PC-3 (cell line): ENCODE measurements at regions not wholly inside any gene's neighbourhood (a gene's known extent, or its start where the extent isn't known, plus 50 kb on each side); places are given as distances from the start of the nearest gene placed in this dataset.

Experiments used
- ATAC-seq: fragments of 200-7000 bp; cut with Tn5 transposase; 2 replicates; pipeline ENCODE4 v1.9.1; 2020; ENCODE audit warnings: mild to moderate bottlenecking, moderate library complexity
- BruUV-seq: library from RNA; stranded (reverse); fragments of 400-500 nt; replicated peaks from 2 replicates; lab custom pipeline; 2021; lab: Mats Ljungman, UMichigan
- CTCF ChIA-PET: fragments of 300-600 bp; sonication (Branson Sonifier 250); formaldehyde crosslinking; loops from one replicate; lab custom pipeline; 2022; ENCODE audit warnings: antibody characterized with exemption; lab: Charles Lee
- POLR2A ChIA-PET: fragments of 300-600 bp; sonication (Branson Sonifier 250); formaldehyde crosslinking; loops from one replicate; lab custom pipeline; 2022; ENCODE audit warnings: antibody characterized with exemption; ENCODE audit not compliant: unreplicated experiment; lab: Charles Lee
- DNase-seq: peaks from one replicate; pipeline ENCODE4 v3.0.0-alpha.2; 2015
- H2AFZ ChIP-seq: fragments of 300-600 bp; sonication (generic); 2 replicates; pipeline ENCODE4 v1.6.0; 2016; ENCODE audit warnings: antibody characterized with exemption, low read length
- H3F3A ChIP-seq: fragments of 300-600 bp; sonication (generic); one replicate; pipeline ENCODE4 v1.6.0; 2017; ENCODE audit warnings: antibody characterized with exemption, low read length, control low read depth, mild to moderate bottlenecking; ENCODE audit not compliant: unreplicated experiment
- H3K27ac ChIP-seq: fragments of 300-600 bp; sonication (generic); 2 replicates; pipeline ENCODE4 v1.5.1; 2016; ENCODE audit warnings: mild to moderate bottlenecking, low read length
- H3K27me3 ChIP-seq: fragments of 300-600 bp; sonication (generic); 2 replicates; pipeline ENCODE4 v1.6.1; 2016; ENCODE audit warnings: low read length, mixed read lengths
- H3K36me3 ChIP-seq: fragments of 300-600 bp; sonication (generic); 2 replicates; pipeline ENCODE4 v1.6.1; 2016; ENCODE audit warnings: low read depth, mixed run types, low read length, mixed read lengths
- H3K4me1 ChIP-seq: fragments of 300-600 bp; sonication (generic); 2 replicates; pipeline ENCODE4 v1.5.1; 2016; ENCODE audit warnings: low read length; ENCODE audit not compliant: insufficient read depth
- H3K4me2 ChIP-seq: fragments of 300-600 bp; sonication (generic); 2 replicates; pipeline ENCODE4 v1.6.0; 2016; ENCODE audit warnings: low read length
- H3K4me3 ChIP-seq: fragments of 300-600 bp; sonication (generic); 2 replicates; pipeline ENCODE4 v1.5.1; 2016; ENCODE audit warnings: mild to moderate bottlenecking, low read length, mixed read lengths
- H3K79me2 ChIP-seq: fragments of 300-600 bp; sonication (generic); 2 replicates; pipeline ENCODE4 v1.6.1; 2017; ENCODE audit warnings: low read length, mixed read lengths
- H3K9ac ChIP-seq: fragments of 300-600 bp; sonication (generic); 2 replicates; pipeline ENCODE4 v1.6.0; 2016; ENCODE audit warnings: mild to moderate bottlenecking, low read length
- H3K9me2 ChIP-seq: fragments of 300-600 bp; sonication (generic); replicated peaks from 2 replicates; pipeline ENCODE4 v1.6.1; 2016; ENCODE audit warnings: mixed run types, low read length, mixed read lengths
- H3K9me3 ChIP-seq: fragments of 300-600 bp; sonication (generic); 2 replicates; pipeline ENCODE4 v1.6.1; 2016; ENCODE audit warnings: low read length, mixed read lengths
- H4K20me1 ChIP-seq: fragments of 300-600 bp; sonication (generic); 2 replicates; pipeline ENCODE4 v1.6.1; 2016; ENCODE audit warnings: low read length, mixed read lengths
- CTCF ChIP-seq: fragments of 300-600 bp; sonication (generic); conservative IDR thresholded peaks from 2 replicates; pipeline ENCODE4 v1.5.1; 2017; ENCODE audit warnings: antibody characterized with exemption, low read depth, mild to moderate bottlenecking, low read length
- EZH2 ChIP-seq: fragments of 300-600 bp; sonication (generic); IDR thresholded peaks from one replicate; pipeline ENCODE4 v1.6.1; 2017; ENCODE audit warnings: antibody characterized with exemption, mild to moderate bottlenecking, low read length; ENCODE audit not compliant: unreplicated experiment
- EZH2phosphoT487 ChIP-seq: fragments of 300-600 bp; sonication (generic); IDR thresholded peaks from 2 replicates; pipeline ENCODE4 v1.6.1; 2018; ENCODE audit warnings: mild to moderate bottlenecking, antibody characterized with exemption, low read length, borderline replicate concordance
- intact Hi-C: fragments of 100-400 bp; cut with micrococcal nuclease; formaldehyde crosslinking; loops from 2 replicates; pipeline ENCODE4 v1.9.0; 2023

- intact Hi-C loops: no loop called here
- BruUV-seq: no TSS peak
- H3K4me1 ChIP-seq: no peaks in the 10 kb centered on the region
- H4K20me1 ChIP-seq: no peaks in the 10 kb centered on the region
- no peak overlapping the region for H3K4me2 ChIP-seq
- H3K79me2 ChIP-seq: no peaks in the 10 kb centered on the region
- no peaks in the 10 kb centered on the region for H3K36me3 ChIP-seq
- no peak overlapping the region for H3K27ac ChIP-seq
- TF ChIP-seq EZH2phosphoT487 (no peak), CTCF (no peak), EZH2 (no peak)
- H3K27me3 ChIP-seq: peaks cover 20% of the 10 kb centered on the region; the same call in 1 of the 2 replicates
- POLR2A ChIA-PET: no interaction called here
- H3K4me3 ChIP-seq: no peak overlapping the region
- H3K9me2 ChIP-seq: no peaks in the 10 kb centered on the region
- no peak for ATAC-seq
- no peak overlapping the region for H2AFZ ChIP-seq
- H3K9ac ChIP-seq: no peak overlapping the region
- CTCF ChIA-PET: no interaction called here
- no peak for DNase-seq
- H3K9me3 ChIP-seq: no peaks in the 10 kb centered on the region
- no peaks in the 10 kb centered on the region for H3F3A ChIP-seq
Measured at GRCh38 chr6:1515280-1515679, 94.4 kb upstream of the FOXC1 start.

GRCh38 chr6:1515781-1516180 lies 93.9 kb upstream of the FOXC1 start:
- POLR2A ChIA-PET: no interaction called here
- no peaks in the 10 kb centered on the region for H3K4me1 ChIP-seq
- no peak overlapping the region for H3K27ac ChIP-seq
- H3K36me3 ChIP-seq: no peaks in the 10 kb centered on the region
- CTCF ChIA-PET: no interaction called here
- no peaks in the 10 kb centered on the region for H3K9me2 ChIP-seq
- H2AFZ ChIP-seq: no peak overlapping the region
- no TSS peak for BruUV-seq
- intact Hi-C loops: no loop called here
- no peak overlapping the region for H3K4me3 ChIP-seq
- ATAC-seq (no peak), DNase-seq (no peak)
- no peak overlapping the region for H3K4me2 ChIP-seq
- H3K79me2 ChIP-seq: no peaks in the 10 kb centered on the region
- H3K9me3 ChIP-seq: no peaks in the 10 kb centered on the region
- TF ChIP-seq CTCF: no peak
- peaks cover 20% of the 10 kb centered on the region; the same call in 1 of the 2 replicates for H3K27me3 ChIP-seq
- H4K20me1 ChIP-seq: no peaks in the 10 kb centered on the region
- no peak overlapping the region for H3K9ac ChIP-seq
- no peaks in the 10 kb centered on the region for H3F3A ChIP-seq

- intact Hi-C loops: no loop called here
- Histone ChIP-seq H3K4me1 (no peaks in the 10 kb centered on the region), H3K79me2 (no peaks in the 10 kb centered on the region), H3K9me2 (no peaks in the 10 kb centered on the region), H3K9me3 (no peaks in the 10 kb centered on the region), H3K36me3 (no peaks in the 10 kb centered on the region), H3K27ac (no peak overlapping the region), H3K4me3 (no peak overlapping the region), H3F3A (no peaks in the 10 kb centered on the region), H3K4me2 (no peak overlapping the region), H4K20me1 (no peaks in the 10 kb centered on the region), H3K9ac (no peak overlapping the region), H3K27me3 (peaks cover 24% of the 10 kb centered on the region; the same call in 1 of the 2 replicates), H2AFZ (no peak overlapping the region)
- DNase-seq: no peak
- CTCF ChIA-PET: no interaction called here
- ATAC-seq: no peak
- TF ChIP-seq EZH2: no peak
- no peak for TF ChIP-seq CTCF
- no peak for TF ChIP-seq EZH2phosphoT487
- no TSS peak for BruUV-seq
- POLR2A ChIA-PET: no interaction called here
Measured at GRCh38 chr6:1516742-1517520, 92.8 kb upstream of the FOXC1 start.
